ENCODE measurements at regions not wholly inside any gene's neighbourhood (a gene's known extent, or its start where the extent isn't known, plus 50 kb on each side); places are given as distances from the start of the nearest gene placed in this dataset.

- peaks cover 18% of the 10 kb centered on the region for H3K4me1 ChIP-seq
- no peak for TF ChIP-seq CTCF (IDR thresholded peaks at IDR 0.05)
- peak overlapping the region; percentile 90 for H3K27ac ChIP-seq
- intact Hi-C loops (cut with DNase I) = no loop called here
- no peaks in the 10 kb centered on the region for H3K36me3 ChIP-seq (ENCODE audit: insufficient read depth in 1 of 2, low read depth in 1 of 2)
- WGBS, 3 donors = 7 to 10% (median 8%) methylated on average over 7 of the region's 7 CpGs
- H3K4me3 ChIP-seq = peak overlapping the region; percentile 43
- H3K27me3 ChIP-seq (ENCODE audit: insufficient read depth in 3 of 3, low read length in 2 of 3) = no peaks in the 10 kb centered on the region
- ATAC-seq (peak; percentile 70 to 87 (median 74)), DNase-seq (no peak)
- no peaks in the 10 kb centered on the region for H3K9me3 ChIP-seq
Measured at GRCh38 chr2:106995556-106995955, 109.6 kb upstream of the ST6GAL2 start.

- H3K4me3 ChIP-seq = peak overlapping the region; percentile 43
- H3K27me3 ChIP-seq (ENCODE audit: insufficient read depth in 3 of 3, low read length in 2 of 3) = no peaks in the 10 kb centered on the region
- peak; percentile 85 to 91 (median 89) for ATAC-seq
- H3K36me3 ChIP-seq (ENCODE audit: insufficient read depth in 1 of 2, low read depth in 1 of 2) = no peaks in the 10 kb centered on the region
- peak overlapping the region; percentile 90 for H3K27ac ChIP-seq
- no peak for TF ChIP-seq CTCF (IDR thresholded peaks at IDR 0.05)
- peaks cover 11% of the 10 kb centered on the region for H3K4me1 ChIP-seq
- intact Hi-C loops (cut with DNase I) = no loop called here
- no peak for DNase-seq
- WGBS, 3 donors = 15 to 20% (median 19%) methylated on average over 11 of the region's 11 CpGs
- H3K9me3 ChIP-seq = no peaks in the 10 kb centered on the region
Measured at GRCh38 chr2:106996171-106996769, 110.3 kb upstream of the ST6GAL2 start.

- Histone ChIP-seq H3K4me1 (peaks cover 10% of the 10 kb centered on the region), H3K9me3 (no peaks in the 10 kb centered on the region), H3K27me3 (ENCODE audit: insufficient read depth in 3 of 3, low read length in 2 of 3) (no peaks in the 10 kb centered on the region), H3K27ac (peak overlapping the region; percentile 90), H3K4me3 (no peak overlapping the region), H3K36me3 (ENCODE audit: insufficient read depth in 1 of 2, low read depth in 1 of 2) (no peaks in the 10 kb centered on the region)
- intact Hi-C loops (cut with DNase I) = no loop called here
- no peak for TF ChIP-seq CTCF (IDR thresholded peaks at IDR 0.05)
- ATAC-seq = no peak
- WGBS, 3 donors = 62 to 96% (median 63%) methylated on average over 3 of the region's 3 CpGs
- DNase-seq = no peak
Measured at GRCh38 chr2:106997204-106997603, 111.2 kb upstream of the ST6GAL2 start.

GRCh38 chr2:107001062-107001461 lies 115.1 kb upstream of the ST6GAL2 start:
- no peak for ATAC-seq
- Histone ChIP-seq H3K27ac (no peak overlapping the region), H3K9me3 (no peaks in the 10 kb centered on the region), H3K27me3 (ENCODE audit: insufficient read depth in 3 of 3, low read length in 2 of 3) (no peaks in the 10 kb centered on the region), H3K4me3 (no peak overlapping the region), H3K36me3 (ENCODE audit: insufficient read depth in 1 of 2, low read depth in 1 of 2) (no peaks in the 10 kb centered on the region), H3K4me1 (peaks cover 10% of the 10 kb centered on the region)
- WGBS, 3 donors = 4 to 10% (median 9%) methylated on average over 2 of the region's 2 CpGs
- intact Hi-C loops (cut with DNase I) = no loop called here
- DNase-seq = no peak
- no peak for TF ChIP-seq CTCF (IDR thresholded peaks at IDR 0.05)

- Histone ChIP-seq H3K27me3 (ENCODE audit: insufficient read depth in 3 of 3, low read length in 2 of 3) (no peaks in the 10 kb centered on the region), H3K4me3 (no peak overlapping the region), H3K4me1 (peaks cover 10% of the 10 kb centered on the region), H3K27ac (no peak overlapping the region), H3K9me3 (no peaks in the 10 kb centered on the region), H3K36me3 (ENCODE audit: insufficient read depth in 1 of 2, low read depth in 1 of 2) (no peaks in the 10 kb centered on the region)
- DNase-seq (no peak), ATAC-seq (no peak)
- no peak for TF ChIP-seq CTCF (IDR thresholded peaks at IDR 0.05)
- 38 to 46% (median 43%) methylated on average over 5 of the region's 5 CpGs for WGBS, 3 donors
- intact Hi-C loops (cut with DNase I) = no loop called here
Measured at GRCh38 chr2:107001551-107001950, 115.6 kb upstream of the ST6GAL2 start.

All from psoas muscle (tissue), 7 donors.